Type B pancreatic cell (in vitro differentiated cells): ENCODE measurements at regions not wholly inside any gene's neighbourhood (a gene's known extent, or its start where the extent isn't known, plus 50 kb on each side); places are given as distances from the start of the nearest gene placed in this dataset.

Source experiments
- DNase-seq: peaks from one replicate; pipeline ENCODE4 v3.0.0; 2021; ENCODE audit warnings: mixed read lengths; ENCODE audit not compliant: unreplicated experiment; ENCODE audit errors: extremely low spot score
- H3K27ac Mint-ChIP-seq: 2 replicates; pipeline ENCODE4 v1.8.0; 2021; ENCODE audit warnings: mild to moderate bottlenecking, mixed read lengths
- H3K27me3 Mint-ChIP-seq: 2 replicates; pipeline ENCODE4 v1.8.0; 2021; ENCODE audit warnings: mixed read lengths
- H3K36me3 Mint-ChIP-seq: 2 replicates; pipeline ENCODE4 v1.8.0; 2021; ENCODE audit warnings: mixed read lengths
- H3K4me1 Mint-ChIP-seq: one replicate; pipeline ENCODE4 v1.8.0; 2021; ENCODE audit warnings: mixed read lengths; ENCODE audit not compliant: unreplicated experiment
- H3K4me3 Mint-ChIP-seq: 2 replicates; pipeline ENCODE4 v1.8.0; 2021; ENCODE audit warnings: mild to moderate bottlenecking, mixed read lengths
- H3K9me3 Mint-ChIP-seq: 2 replicates; pipeline ENCODE4 v1.8.0; 2021; ENCODE audit warnings: mixed read lengths
- TF ChIP-seq, protein P1 (sequence below): fragments of 200-600 bp; sonication (generic); conservative IDR thresholded peaks from 2 replicates; pipeline ENCODE4 v1.5.0; 2021; ENCODE audit warnings: antibody characterized with exemption, mild to moderate bottlenecking

- DNase-seq = no peak
- Mint-ChIP-seq H3K4me3 (no peak overlapping the region), H3K27ac (no peak overlapping the region), H3K27me3 (peaks cover 13% of the 10 kb centered on the region), H3K36me3 (no peaks in the 10 kb centered on the region), H3K4me1 (peaks cover 6% of the 10 kb centered on the region), H3K9me3 (peaks cover 6% of the 10 kb centered on the region)
- TF ChIP-seq, protein P1, sequence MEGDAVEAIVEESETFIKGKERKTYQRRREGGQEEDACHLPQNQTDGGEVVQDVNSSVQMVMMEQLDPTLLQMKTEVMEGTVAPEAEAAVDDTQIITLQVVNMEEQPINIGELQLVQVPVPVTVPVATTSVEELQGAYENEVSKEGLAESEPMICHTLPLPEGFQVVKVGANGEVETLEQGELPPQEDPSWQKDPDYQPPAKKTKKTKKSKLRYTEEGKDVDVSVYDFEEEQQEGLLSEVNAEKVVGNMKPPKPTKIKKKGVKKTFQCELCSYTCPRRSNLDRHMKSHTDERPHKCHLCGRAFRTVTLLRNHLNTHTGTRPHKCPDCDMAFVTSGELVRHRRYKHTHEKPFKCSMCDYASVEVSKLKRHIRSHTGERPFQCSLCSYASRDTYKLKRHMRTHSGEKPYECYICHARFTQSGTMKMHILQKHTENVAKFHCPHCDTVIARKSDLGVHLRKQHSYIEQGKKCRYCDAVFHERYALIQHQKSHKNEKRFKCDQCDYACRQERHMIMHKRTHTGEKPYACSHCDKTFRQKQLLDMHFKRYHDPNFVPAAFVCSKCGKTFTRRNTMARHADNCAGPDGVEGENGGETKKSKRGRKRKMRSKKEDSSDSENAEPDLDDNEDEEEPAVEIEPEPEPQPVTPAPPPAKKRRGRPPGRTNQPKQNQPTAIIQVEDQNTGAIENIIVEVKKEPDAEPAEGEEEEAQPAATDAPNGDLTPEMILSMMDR = no peak
These were observed 246.1 kb downstream of the TEX29 start for GRCh38 chr13:111566567-111566966.

DNA sequence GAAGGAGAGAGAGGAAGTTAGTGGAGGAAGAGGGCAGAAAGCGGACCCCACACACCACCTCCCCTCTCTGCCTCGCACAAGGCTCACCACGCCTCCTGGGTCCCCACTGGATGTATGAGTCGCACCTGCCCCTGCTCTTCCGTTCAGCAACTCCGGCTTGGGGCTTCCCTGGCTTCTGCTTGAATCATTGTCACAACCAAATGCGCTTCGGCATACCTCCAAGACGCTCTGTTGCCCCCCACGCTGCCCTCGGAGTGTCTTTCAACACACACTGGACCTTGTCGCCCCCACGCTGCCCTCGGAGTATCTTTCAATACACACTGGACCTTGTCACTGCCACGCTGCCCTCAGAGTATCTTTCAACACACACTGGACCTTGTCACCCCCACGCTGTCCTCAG lies 247.2 kb downstream of the TEX29 start:
- no peak for DNase-seq
- TF ChIP-seq, protein P1 = no peak
- Mint-ChIP-seq H3K4me1 (peaks cover 6% of the 10 kb centered on the region), H3K27me3 (peaks cover 5% of the 10 kb centered on the region), H3K9me3 (peaks cover 6% of the 10 kb centered on the region), H3K4me3 (no peak overlapping the region), H3K27ac (no peak overlapping the region), H3K36me3 (no peaks in the 10 kb centered on the region)

DNA sequence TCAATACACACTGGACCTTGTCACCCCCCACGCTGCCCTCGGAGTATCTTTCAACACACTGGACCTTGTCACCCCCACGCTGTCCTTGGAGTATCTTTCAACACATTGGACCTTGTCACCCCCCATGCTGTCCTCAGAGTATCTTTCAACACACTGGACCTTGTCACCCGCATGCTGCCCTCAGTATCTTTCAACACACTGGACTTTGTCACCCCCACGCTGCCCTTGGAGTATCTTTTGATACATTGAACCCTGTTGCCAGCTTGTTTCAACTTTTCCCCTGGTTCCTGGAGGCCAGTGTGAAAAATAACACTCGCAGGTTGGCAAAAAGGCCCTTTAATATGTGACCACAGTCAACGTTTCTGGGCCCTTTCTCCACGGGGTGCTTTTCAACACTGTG lies 247.8 kb downstream of the TEX29 start:
- Mint-ChIP-seq H3K4me3 (no peak overlapping the region), H3K9me3 (peaks cover 6% of the 10 kb centered on the region), H3K27ac (no peak overlapping the region), H3K4me1 (peaks cover 10% of the 10 kb centered on the region), H3K36me3 (no peaks in the 10 kb centered on the region), H3K27me3 (peaks cover 3% of the 10 kb centered on the region)
- no peak for DNase-seq
- TF ChIP-seq, protein P1 = no peak

DNA sequence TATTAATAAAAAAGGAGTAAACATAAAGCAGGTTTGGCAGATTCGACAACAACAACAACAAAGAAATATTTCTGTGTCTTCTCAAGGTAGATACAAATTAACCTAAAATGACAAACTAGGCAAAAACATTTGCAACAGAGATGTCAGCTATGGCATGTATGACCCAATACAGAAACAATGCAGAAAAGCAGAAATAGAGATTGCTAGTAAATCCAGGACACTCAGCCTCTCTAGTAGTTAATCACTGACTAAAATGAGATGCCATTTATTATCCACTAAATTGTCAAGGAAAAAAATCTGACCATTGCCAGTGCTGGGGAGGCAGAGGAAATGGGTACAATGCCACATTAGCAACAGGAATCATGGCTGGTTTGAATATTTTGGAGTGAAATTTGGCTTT lies 250.5 kb downstream of the TEX29 start:
- Mint-ChIP-seq H3K27me3 (no peaks in the 10 kb centered on the region), H3K36me3 (peaks cover 4% of the 10 kb centered on the region), H3K4me3 (no peak overlapping the region), H3K9me3 (peaks cover 18% of the 10 kb centered on the region), H3K4me1 (peaks cover 13% of the 10 kb centered on the region), H3K27ac (peak overlapping the region; percentile 6)
- DNase-seq = no peak
- TF ChIP-seq, protein P1 = no peak

GRCh38 chr13:111572956-111573761 lies 252.7 kb downstream of the TEX29 start:
- TF ChIP-seq, protein P1 = no peak
- no peaks in the 10 kb centered on the region for H3K27me3 Mint-ChIP-seq
- H3K4me1 Mint-ChIP-seq = peaks cover 29% of the 10 kb centered on the region
- H3K27ac Mint-ChIP-seq = no peak overlapping the region
- H3K4me3 Mint-ChIP-seq = no peak overlapping the region
- peaks cover 4% of the 10 kb centered on the region for H3K36me3 Mint-ChIP-seq
- H3K9me3 Mint-ChIP-seq = peaks cover 22% of the 10 kb centered on the region
- no peak for DNase-seq
